ENCODE measurements at regions not wholly inside any gene's neighbourhood (a gene's known extent, or its start where the extent isn't known, plus 50 kb on each side); places are given as distances from the start of the nearest gene placed in this dataset.

DNA sequence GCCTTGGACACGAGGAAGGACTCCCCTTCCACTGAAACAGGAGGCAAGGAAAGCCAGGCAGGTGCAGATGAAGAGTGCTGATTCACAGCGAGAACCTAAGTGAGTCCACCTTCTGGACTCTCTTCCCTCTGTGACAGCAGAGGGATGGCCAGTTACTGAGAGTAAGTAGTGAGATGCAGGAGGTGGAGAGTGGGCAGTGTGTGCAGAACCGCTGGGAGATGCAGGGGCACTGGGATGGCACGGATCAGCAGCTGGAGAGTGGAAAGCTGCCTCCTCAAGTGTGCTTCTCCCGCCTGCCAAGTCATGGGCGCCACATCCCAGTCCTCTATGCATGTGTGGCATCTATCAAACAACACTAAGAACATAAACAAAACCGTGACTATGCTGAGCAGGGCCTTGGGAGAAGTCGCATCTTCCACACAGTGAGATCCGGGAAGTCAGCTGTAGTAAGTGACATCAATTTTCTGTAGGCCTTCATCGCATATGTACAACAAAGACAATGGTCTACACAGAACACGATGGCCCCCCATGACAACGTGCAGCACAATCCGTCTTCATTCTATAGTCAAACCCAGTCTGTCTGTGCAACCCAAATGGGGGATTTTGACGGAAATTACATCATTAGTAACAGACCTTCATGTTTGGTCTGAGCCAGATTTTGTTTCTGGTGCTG, 217.4 kb upstream of the KLF14 start:
- TF ChIP-seq EZH2 (IDR thresholded peaks at IDR 0.05; ENCODE audit: borderline replicate concordance, low read depth, low read length, poor library complexity, severe bottlenecking) = no peak
- no peak for TF ChIP-seq CTCF (conservative IDR thresholded peaks at IDR 0.05; ENCODE audit: low read depth, low read length)

Data from A673 (cell line).